RWPE1 (cell line): ENCODE measurements at regions not wholly inside any gene's neighbourhood (a gene's known extent, or its start where the extent isn't known, plus 50 kb on each side); places are given as distances from the start of the nearest gene placed in this dataset.
"Not testable (repeated sequence)": the region's sequence is repeated elsewhere in the genome, so short reads cannot be mapped to it uniquely, and the experiment has no call there.

Experiments
- CTCF ChIA-PET: fragments of 350-600 bp; sonication (Branson Sonifier 250); formaldehyde crosslinking; extraction: SDS; loops from one replicate; lab custom pipeline; 2021; lab: Yijun Ruan, JAX
- POLR2A ChIA-PET: fragments of 400-600 bp; formaldehyde crosslinking; extraction: SDS; loops from one replicate; lab custom pipeline; 2020; ENCODE audit warnings: antibody characterized with exemption; ENCODE audit not compliant: low non-redundant PET; lab: Yijun Ruan, JAX
- DNase-seq: peaks from one replicate; pipeline ENCODE4 v3.0.0; 2012; ENCODE audit warnings: low spot score
- H3K27ac ChIP-seq: fragments of 450-650 bp; 2 replicates; pipeline ENCODE4 v1.5.1; 2017
- TF ChIP-seq, protein P1 (sequence below): fragments of 450-650 bp; conservative IDR thresholded peaks from 2 replicates; pipeline ENCODE4 v1.5.1; 2017; ENCODE audit warnings: low read depth, mild to moderate bottlenecking

DNA sequence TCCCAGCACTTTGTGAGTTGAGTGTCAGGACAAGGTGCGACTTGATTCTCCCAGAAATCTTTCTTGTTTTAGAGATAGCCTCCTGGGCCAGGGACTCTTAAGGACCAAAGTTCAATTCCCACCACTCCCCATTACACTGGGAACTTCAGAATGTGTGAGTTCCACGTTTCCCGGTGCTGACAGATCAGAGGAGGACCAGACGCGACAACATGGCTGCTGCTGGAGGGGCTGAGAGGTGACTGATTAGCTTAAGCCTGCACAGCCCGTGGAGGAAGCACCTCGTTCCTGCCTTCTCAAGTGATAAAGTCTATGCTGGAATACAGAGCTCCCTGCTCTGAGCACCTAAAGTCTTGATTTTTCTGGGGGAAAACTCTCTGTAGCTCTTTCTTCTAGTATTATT, 175.2 kb upstream of the FERMT1 start:
- no peak for DNase-seq
- TF ChIP-seq, protein P1, sequence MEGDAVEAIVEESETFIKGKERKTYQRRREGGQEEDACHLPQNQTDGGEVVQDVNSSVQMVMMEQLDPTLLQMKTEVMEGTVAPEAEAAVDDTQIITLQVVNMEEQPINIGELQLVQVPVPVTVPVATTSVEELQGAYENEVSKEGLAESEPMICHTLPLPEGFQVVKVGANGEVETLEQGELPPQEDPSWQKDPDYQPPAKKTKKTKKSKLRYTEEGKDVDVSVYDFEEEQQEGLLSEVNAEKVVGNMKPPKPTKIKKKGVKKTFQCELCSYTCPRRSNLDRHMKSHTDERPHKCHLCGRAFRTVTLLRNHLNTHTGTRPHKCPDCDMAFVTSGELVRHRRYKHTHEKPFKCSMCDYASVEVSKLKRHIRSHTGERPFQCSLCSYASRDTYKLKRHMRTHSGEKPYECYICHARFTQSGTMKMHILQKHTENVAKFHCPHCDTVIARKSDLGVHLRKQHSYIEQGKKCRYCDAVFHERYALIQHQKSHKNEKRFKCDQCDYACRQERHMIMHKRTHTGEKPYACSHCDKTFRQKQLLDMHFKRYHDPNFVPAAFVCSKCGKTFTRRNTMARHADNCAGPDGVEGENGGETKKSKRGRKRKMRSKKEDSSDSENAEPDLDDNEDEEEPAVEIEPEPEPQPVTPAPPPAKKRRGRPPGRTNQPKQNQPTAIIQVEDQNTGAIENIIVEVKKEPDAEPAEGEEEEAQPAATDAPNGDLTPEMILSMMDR: no peak
- CTCF ChIA-PET: interaction anchor here (0.7 kb wide), 1 partner anchor 86 kb away, joined by 4 read pairs; no protein-coding TSS in a partner anchor
- POLR2A ChIA-PET: no interaction called here
- no peak overlapping the region for H3K27ac ChIP-seq

DNA sequence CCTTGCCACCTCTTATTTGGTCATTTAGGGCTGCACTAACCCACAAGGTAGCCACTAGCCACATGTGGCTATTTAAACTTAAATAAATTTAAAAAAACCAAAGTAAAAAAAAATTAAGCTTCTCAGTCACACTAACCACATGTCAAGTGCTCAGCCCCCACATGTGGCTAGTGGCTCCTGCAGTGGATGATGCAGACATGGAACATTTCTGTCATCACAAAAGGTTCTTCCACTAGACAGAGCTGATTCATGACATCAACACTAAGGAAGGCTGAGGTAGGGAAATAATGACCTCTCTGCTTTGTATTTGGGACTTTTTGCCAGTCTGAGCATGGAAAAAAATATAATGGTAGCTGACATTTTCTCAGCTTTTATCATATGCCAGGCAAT, 173.0 kb upstream of the FERMT1 start:
- TF ChIP-seq, protein P1: no peak

DNA sequence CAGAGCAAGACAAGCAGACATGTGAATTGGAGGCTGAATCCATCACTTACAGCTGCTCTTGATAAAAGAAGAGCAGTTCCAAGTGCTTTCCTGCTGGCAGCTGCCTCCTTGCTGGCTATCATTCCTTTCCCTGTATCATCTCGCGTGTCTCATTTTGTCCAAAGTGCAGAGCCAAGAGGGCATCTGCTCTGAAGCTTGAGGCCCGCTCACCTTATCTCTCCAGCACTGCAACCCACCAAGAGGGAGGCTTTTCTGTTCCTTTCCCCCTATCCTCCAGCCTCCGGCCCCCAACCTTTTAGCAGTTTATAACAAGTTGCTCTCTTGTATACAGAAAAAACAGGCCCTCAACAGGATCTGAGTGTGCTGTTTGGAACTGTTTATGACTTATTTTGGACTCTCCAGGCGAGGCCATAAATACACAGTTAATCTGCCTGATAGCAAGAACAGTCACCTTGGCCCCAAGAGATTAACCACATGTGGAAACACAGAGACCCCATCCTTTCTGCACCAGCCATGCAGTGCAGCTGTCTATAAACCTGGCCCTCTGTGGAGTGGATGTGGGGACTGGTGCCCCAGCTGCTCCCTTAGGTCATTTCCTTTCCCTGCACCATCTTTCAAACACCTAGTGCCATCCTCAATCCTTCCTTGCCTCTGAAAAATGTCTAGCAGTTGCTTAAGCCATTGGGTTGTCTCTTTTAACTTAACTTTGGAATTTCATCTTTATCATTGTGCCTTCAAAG, 172.5 kb upstream of the FERMT1 start:
- no peak for DNase-seq
- TF ChIP-seq, protein P1: no peak
- ChIA-PET POLR2A (no interaction called here), CTCF (interaction anchor here (0.6 kb wide), 1 partner anchor 1379 kb away, joined by 4 read pairs; no protein-coding TSS in a partner anchor)
- H3K27ac ChIP-seq: no peak overlapping the region

More for the DNA sequence above, 173.0 kb upstream of the FERMT1 start:
- CTCF ChIA-PET: no interaction called here
- H3K27ac ChIP-seq: no peak overlapping the region
- no peak for DNase-seq
- POLR2A ChIA-PET: no interaction called here

DNA sequence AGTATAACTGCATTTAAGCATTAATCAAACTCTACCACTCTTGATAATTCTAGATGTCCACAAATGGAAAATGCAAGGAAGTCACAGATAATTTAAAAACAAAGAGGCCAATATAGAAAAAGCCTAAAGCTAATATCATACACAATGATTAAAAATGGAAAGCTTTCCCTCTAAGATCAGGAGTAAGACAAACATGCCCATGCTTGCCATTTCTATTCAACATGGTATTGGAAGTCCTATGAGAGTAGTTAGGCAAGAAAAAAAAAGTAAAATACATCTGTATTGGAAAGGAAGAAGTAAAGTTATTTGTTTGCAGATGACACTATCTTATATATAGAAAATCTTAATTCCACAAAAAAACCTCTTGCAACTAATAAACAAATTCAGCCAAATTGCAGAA, 164.6 kb upstream of the FERMT1 start:
- no peak for DNase-seq
- H3K27ac ChIP-seq: no peak overlapping the region
- ChIA-PET POLR2A (no interaction called here), CTCF (interaction anchor here (0.5 to 0.6 kb wide), 2 partner anchors 95 to 364 kb away, joined by 3 to 5 read pairs; no protein-coding TSS in a partner anchor)
- TF ChIP-seq, protein P1: no peak

DNA sequence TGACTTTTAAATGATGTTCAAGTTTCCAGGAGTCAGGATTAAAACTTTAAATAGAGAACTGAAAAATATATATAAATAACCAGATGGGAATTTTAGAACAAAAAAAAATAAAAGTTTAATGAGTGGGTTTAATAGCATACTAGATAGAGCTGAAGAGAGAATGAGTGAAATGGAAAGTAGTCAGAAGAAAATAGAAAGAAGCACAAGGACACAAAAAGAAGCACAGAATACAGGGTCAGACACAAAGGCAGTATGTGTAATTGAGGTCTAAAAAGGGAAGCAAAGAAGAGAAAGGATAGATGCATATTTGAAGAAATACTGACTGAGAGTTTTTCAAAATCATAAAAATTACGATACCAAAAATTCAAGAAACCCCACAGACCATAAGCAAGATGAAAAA, 159.8 kb upstream of the FERMT1 start:
- POLR2A ChIA-PET: no interaction called here

DNA sequence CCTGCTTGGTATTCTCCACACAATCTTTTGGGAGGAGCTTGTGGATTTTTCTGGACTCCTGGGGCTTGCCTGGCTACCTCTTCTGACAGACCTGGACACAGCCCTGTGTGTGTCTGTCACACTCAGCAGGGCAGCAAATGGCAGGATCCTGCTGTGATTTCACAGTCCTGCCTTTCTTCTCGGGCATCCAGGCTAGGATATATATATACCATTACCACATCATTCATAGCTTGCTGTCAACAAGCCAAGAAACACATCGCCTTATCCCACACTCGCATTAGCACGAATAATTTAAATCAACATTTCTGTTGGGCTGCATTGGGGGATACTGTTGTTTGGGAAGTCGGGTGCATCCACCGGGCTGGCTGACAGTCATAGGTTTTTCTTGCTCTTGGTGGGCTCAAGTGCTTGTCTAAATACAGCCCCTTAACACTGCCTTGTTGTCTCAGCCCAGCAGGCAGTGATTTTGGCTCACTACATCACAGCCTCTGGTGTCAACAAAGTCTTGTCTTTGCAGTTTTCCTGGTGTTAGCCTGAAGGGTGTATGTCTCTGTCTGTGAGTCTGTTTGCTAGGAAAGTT, 154.9 kb upstream of the FERMT1 start:
- POLR2A ChIA-PET: no interaction called here
- TF ChIP-seq, protein P1: no peak
- H3K27ac ChIP-seq: no peak overlapping the region
- DNase-seq: no peak
- CTCF ChIA-PET: interaction anchor here (0.6 kb wide), 1 partner anchor 722 kb away, joined by 4 read pairs; no protein-coding TSS in a partner anchor

More for the DNA sequence above, 159.8 kb upstream of the FERMT1 start:
- DNase-seq: no peak
- CTCF ChIA-PET: no interaction called here
- TF ChIP-seq, protein P1: no peak
- no peak overlapping the region for H3K27ac ChIP-seq

DNA sequence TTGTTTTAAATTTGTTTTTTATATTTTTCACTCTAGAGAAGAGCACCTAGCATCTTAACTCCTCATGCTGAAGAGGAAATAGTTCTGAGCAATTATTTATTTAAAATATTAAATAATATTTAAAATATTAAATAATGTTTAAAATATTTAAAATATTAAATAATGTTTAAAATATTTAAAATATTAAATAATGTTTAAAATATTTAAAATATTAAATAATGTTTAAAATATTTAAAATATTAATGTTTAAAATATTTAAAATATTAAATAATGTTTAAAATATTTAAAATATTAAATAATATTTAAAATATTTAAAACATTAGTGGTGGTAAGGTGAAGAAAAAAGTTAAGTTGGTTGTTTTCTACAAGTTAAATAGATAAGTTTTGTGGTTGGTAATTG, 147.6 kb upstream of the FERMT1 start:
- POLR2A ChIA-PET, DNase-seq, H3K27ac ChIP-seq: not testable (repeated sequence)
- CTCF ChIA-PET: interaction anchor here (0.6 to 1.1 kb wide), 3 partner anchors 112 to 394 kb away, joined by 3 to 4 read pairs (median 3); no protein-coding TSS in a partner anchor
